KMS-11 (cell line): ENCODE measurements at regions not wholly inside any gene's neighbourhood (a gene's known extent, or its start where the extent isn't known, plus 50 kb on each side); places are given as distances from the start of the nearest gene placed in this dataset.

Experiments
- H2AFZ ChIP-seq: fragments of 200-600 bp; sonication (generic); 2 replicates; pipeline ENCODE4 v1.6.1; 2016; ENCODE audit warnings: antibody characterized with exemption, mixed run types, low read depth
- H3K27ac ChIP-seq: fragments of 200-600 bp; sonication (generic); 2 replicates; pipeline ENCODE4 v1.6.1; 2016; ENCODE audit warnings: mild to moderate bottlenecking, mixed run types
- H3K27me3 ChIP-seq: fragments of 200-600 bp; sonication (generic); 2 replicates; pipeline ENCODE4 v1.6.1; 2017; ENCODE audit warnings: mild to moderate bottlenecking, low read depth, mixed run types, moderate library complexity; ENCODE audit not compliant: insufficient read depth
- H3K36me3 ChIP-seq: fragments of 200-600 bp; sonication (generic); 2 replicates; pipeline ENCODE4 v1.6.1; 2017; ENCODE audit warnings: mild to moderate bottlenecking, mixed run types; ENCODE audit not compliant: insufficient read depth
- H3K4me1 ChIP-seq: fragments of 200-600 bp; sonication (generic); 2 replicates; pipeline ENCODE4 v1.6.1; 2016; ENCODE audit warnings: mild to moderate bottlenecking, low read depth, mixed run types; ENCODE audit not compliant: poor library complexity, severe bottlenecking
- H3K4me2 ChIP-seq: fragments of 200-600 bp; sonication (generic); 2 replicates; pipeline ENCODE4 v1.7.0; 2016; ENCODE audit warnings: mild to moderate bottlenecking, mixed run types
- H3K4me3 ChIP-seq: fragments of 200-600 bp; sonication (generic); IDR thresholded peaks from 2 replicates; pipeline ENCODE4 v1.6.1; 2017; ENCODE audit warnings: low read depth, low read length, mixed read lengths; ENCODE audit not compliant: insufficient read depth
- H3K79me2 ChIP-seq: fragments of 200-600 bp; sonication (generic); 2 replicates; pipeline ENCODE4 v1.6.1; 2016; ENCODE audit warnings: low read depth, mixed run types; ENCODE audit not compliant: insufficient read depth
- H3K9ac ChIP-seq: fragments of 200-600 bp; sonication (generic); 2 replicates; pipeline ENCODE4 v1.6.1; 2016; ENCODE audit warnings: mild to moderate bottlenecking, mixed run types
- H4K20me1 ChIP-seq: fragments of 200-600 bp; sonication (generic); 2 replicates; pipeline ENCODE4 v1.6.1; 2016; ENCODE audit warnings: mild to moderate bottlenecking, mixed run types; ENCODE audit not compliant: insufficient read depth
- TF ChIP-seq, protein P1 (sequence below): fragments of 200-600 bp; sonication (generic); conservative IDR thresholded peaks from 2 replicates; pipeline ENCODE4 v1.6.1; 2017; ENCODE audit warnings: low read depth, mild to moderate bottlenecking, antibody characterized with exemption, low read length, moderate library complexity, mixed read lengths

GRCh38 chr17:71790791-71791190 is 330.0 kb upstream of the SOX9 start:
- Histone ChIP-seq H3K4me2 (no peak overlapping the region), H2AFZ (no peak overlapping the region), H3K36me3 (no peaks in the 10 kb centered on the region), H3K27ac (no peak overlapping the region), H3K79me2 (no peaks in the 10 kb centered on the region), H3K4me3 (no peak overlapping the region), H3K9ac (no peak overlapping the region), H3K4me1 (no peaks in the 10 kb centered on the region), H4K20me1 (no peaks in the 10 kb centered on the region), H3K27me3 (no peaks in the 10 kb centered on the region)
- TF ChIP-seq, protein P1, sequence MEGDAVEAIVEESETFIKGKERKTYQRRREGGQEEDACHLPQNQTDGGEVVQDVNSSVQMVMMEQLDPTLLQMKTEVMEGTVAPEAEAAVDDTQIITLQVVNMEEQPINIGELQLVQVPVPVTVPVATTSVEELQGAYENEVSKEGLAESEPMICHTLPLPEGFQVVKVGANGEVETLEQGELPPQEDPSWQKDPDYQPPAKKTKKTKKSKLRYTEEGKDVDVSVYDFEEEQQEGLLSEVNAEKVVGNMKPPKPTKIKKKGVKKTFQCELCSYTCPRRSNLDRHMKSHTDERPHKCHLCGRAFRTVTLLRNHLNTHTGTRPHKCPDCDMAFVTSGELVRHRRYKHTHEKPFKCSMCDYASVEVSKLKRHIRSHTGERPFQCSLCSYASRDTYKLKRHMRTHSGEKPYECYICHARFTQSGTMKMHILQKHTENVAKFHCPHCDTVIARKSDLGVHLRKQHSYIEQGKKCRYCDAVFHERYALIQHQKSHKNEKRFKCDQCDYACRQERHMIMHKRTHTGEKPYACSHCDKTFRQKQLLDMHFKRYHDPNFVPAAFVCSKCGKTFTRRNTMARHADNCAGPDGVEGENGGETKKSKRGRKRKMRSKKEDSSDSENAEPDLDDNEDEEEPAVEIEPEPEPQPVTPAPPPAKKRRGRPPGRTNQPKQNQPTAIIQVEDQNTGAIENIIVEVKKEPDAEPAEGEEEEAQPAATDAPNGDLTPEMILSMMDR, result no peak

DNA sequence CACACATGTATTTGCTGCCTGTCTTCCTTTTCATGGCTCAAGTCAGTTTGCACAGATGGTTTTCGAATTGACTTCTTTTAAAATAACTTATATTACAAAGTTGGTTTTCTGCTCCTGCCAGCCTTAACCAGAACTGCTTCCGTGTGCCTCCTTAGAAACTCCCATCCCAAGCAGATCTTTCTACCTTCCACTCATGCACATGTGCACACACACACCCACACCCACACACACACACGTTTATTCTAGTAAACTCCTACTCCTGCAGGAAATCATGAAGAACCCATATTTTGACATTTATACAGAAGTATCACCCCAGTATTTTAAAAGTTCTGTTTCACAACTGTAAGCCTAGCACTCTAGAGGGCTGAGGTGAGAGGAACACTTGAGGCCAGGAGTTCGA is 329.5 kb upstream of the SOX9 start:
- Histone ChIP-seq H3K4me1 (no peaks in the 10 kb centered on the region), H3K9ac (no peak overlapping the region), H2AFZ (no peak overlapping the region), H4K20me1 (no peaks in the 10 kb centered on the region), H3K27me3 (no peaks in the 10 kb centered on the region), H3K4me2 (no peak overlapping the region), H3K36me3 (no peaks in the 10 kb centered on the region), H3K4me3 (no peak overlapping the region), H3K79me2 (no peaks in the 10 kb centered on the region), H3K27ac (no peak overlapping the region)
- TF ChIP-seq, protein P1, result no peak

DNA sequence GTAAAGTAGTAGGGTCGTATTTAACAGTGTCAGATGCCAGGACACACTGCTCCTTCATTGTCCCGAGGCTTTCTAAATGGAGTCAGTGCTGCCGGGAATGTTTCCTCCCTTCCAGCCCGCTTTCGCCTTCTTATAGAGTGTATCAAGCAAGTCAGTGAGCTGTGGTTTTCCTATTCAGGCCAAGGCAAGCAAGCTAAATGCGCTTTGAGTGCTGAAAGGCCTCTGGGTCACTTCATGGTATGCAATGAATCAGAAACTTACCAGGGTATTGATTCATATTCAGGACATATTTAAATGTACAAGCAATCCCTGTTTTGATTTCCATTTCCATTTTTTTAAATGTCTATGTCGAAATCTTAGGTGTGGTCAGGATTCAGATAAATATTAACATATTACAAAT is 327.9 kb upstream of the SOX9 start:
- Histone ChIP-seq H3K27me3 (no peaks in the 10 kb centered on the region), H3K27ac (no peak overlapping the region), H3K4me1 (no peaks in the 10 kb centered on the region), H3K4me2 (no peak overlapping the region), H3K4me3 (no peak overlapping the region), H3K79me2 (no peaks in the 10 kb centered on the region), H4K20me1 (no peaks in the 10 kb centered on the region), H3K9ac (no peak overlapping the region), H3K36me3 (no peaks in the 10 kb centered on the region), H2AFZ (no peak overlapping the region)
- TF ChIP-seq, protein P1, result no peak

- Histone ChIP-seq H3K9ac (no peak overlapping the region), H3K4me3 (no peak overlapping the region), H3K4me2 (no peak overlapping the region), H3K27ac (no peak overlapping the region), H3K4me1 (no peaks in the 10 kb centered on the region), H4K20me1 (no peaks in the 10 kb centered on the region), H2AFZ (no peak overlapping the region), H3K27me3 (no peaks in the 10 kb centered on the region), H3K79me2 (no peaks in the 10 kb centered on the region), H3K36me3 (no peaks in the 10 kb centered on the region)
- TF ChIP-seq, protein P1, result no peak
Measured at GRCh38 chr17:71793518-71793917, 327.3 kb upstream of the SOX9 start.
